BJ (cell line): ENCODE measurements at regions not wholly inside any gene's neighbourhood (a gene's known extent, or its start where the extent isn't known, plus 50 kb on each side); places are given as distances from the start of the nearest gene placed in this dataset.

Source experiments
- CTCF ChIA-PET: fragments of 350-600 bp; formaldehyde crosslinking; extraction: SDS; loops from one replicate; lab custom pipeline; 2021; ENCODE audit warnings: antibody characterized with exemption, inconsistent platforms; lab: Yijun Ruan, JAX
- POLR2A ChIA-PET: fragments of 300-600 bp; sonication (Branson Sonifier 250); formaldehyde crosslinking; extraction: SDS; loops from one replicate; lab custom pipeline; 2021; ENCODE audit warnings: antibody characterized with exemption; lab: Charles Lee
- DNase-seq: peaks from one replicate; pipeline ENCODE4 v3.0.0-alpha.2; 2011; ENCODE audit warnings: low read depth
- H3K27me3 ChIP-seq: 2 replicates; pipeline ENCODE4 v1.6.0; 2011; ENCODE audit warnings: low read length; ENCODE audit not compliant: control insufficient read depth, insufficient read depth
- H3K36me3 ChIP-seq: 2 replicates; pipeline ENCODE4 v1.5.1; 2011; ENCODE audit warnings: low read length; ENCODE audit not compliant: control insufficient read depth, insufficient read depth
- H3K4me3 ChIP-seq: 2 replicates; pipeline ENCODE4 v1.5.1; 2011; ENCODE audit warnings: low read depth, mild to moderate bottlenecking, control low read depth, low read length
- CTCF ChIP-seq: IDR thresholded peaks from 2 replicates; pipeline ENCODE4 v1.5.1; 2011; ENCODE audit warnings: low read depth, mild to moderate bottlenecking, control low read depth, inconsistent platforms, low read length, moderate library complexity; ENCODE audit not compliant: insufficient read depth

- DNase-seq = no peak
- POLR2A ChIA-PET = no interaction called here
- CTCF ChIA-PET = no interaction called here
- TF ChIP-seq CTCF = no peak
- no peaks in the 10 kb centered on the region for H3K27me3 ChIP-seq
- H3K36me3 ChIP-seq = no peaks in the 10 kb centered on the region
- no peak overlapping the region for H3K4me3 ChIP-seq
These were observed 133.1 kb downstream of the IDS start for GRCh38 chrX:149371986-149372385.

GRCh38 chrX:149370097-149370496 lies 135.0 kb downstream of the IDS start:
- Histone ChIP-seq H3K36me3 (no peaks in the 10 kb centered on the region), H3K4me3 (no peak overlapping the region), H3K27me3 (no peaks in the 10 kb centered on the region)
- DNase-seq = peak; percentile 52
- TF ChIP-seq CTCF = no peak
- ChIA-PET CTCF (no interaction called here), POLR2A (no interaction called here)

GRCh38 chrX:149365552-149365951 lies 139.6 kb downstream of the IDS start:
- TF ChIP-seq CTCF = no peak
- ChIA-PET CTCF (interaction anchor here (0.6 kb wide), 1 partner anchor 1214 kb away, joined by 3 read pairs; no protein-coding TSS in a partner anchor), POLR2A (no interaction called here)
- no peak for DNase-seq
- H3K27me3 ChIP-seq = no peaks in the 10 kb centered on the region
- no peak overlapping the region for H3K4me3 ChIP-seq
- no peaks in the 10 kb centered on the region for H3K36me3 ChIP-seq

GRCh38 chrX:149365061-149365460 lies 140.0 kb downstream of the IDS start:
- no peak for TF ChIP-seq CTCF
- POLR2A ChIA-PET = no interaction called here
- no peak overlapping the region for H3K4me3 ChIP-seq
- no peaks in the 10 kb centered on the region for H3K36me3 ChIP-seq
- CTCF ChIA-PET = no interaction called here
- DNase-seq = no peak
- H3K27me3 ChIP-seq = no peaks in the 10 kb centered on the region

GRCh38 chrX:149363965-149364364 lies 141.1 kb downstream of the IDS start:
- POLR2A ChIA-PET = no interaction called here
- TF ChIP-seq CTCF = no peak
- Histone ChIP-seq H3K36me3 (no peaks in the 10 kb centered on the region), H3K27me3 (no peaks in the 10 kb centered on the region), H3K4me3 (no peak overlapping the region)
- CTCF ChIA-PET = no interaction called here
- DNase-seq = no peak
